Epidermal melanocyte (primary cell): ENCODE measurements at regions not wholly inside any gene's neighbourhood (a gene's known extent, or its start where the extent isn't known, plus 50 kb on each side); places are given as distances from the start of the nearest gene placed in this dataset.

Source experiments
- DNase-seq: peaks from one replicate; pipeline ENCODE4 v3.0.0; 2011; ENCODE audit warnings: low spot score; ENCODE audit not compliant: insufficient read length

GRCh38 chr11:109745996-109746625 is 324.1 kb downstream of the C11orf87 start:
- no peak for DNase-seq

- no peak for DNase-seq
Measured at GRCh38 chr11:109747839-109748238, 325.8 kb downstream of the C11orf87 start.

GRCh38 chr11:109749476-109749875 is 327.5 kb downstream of the C11orf87 start:
- no peak for DNase-seq

GRCh38 chr11:109750964-109751363 is 329.0 kb downstream of the C11orf87 start:
- no peak for DNase-seq

GRCh38 chr11:109752212-109752825 is 330.3 kb downstream of the C11orf87 start:
- DNase-seq, result no peak

GRCh38 chr11:109756521-109756920 is 334.5 kb downstream of the C11orf87 start:
- DNase-seq, result no peak

- no peak for DNase-seq
Measured at GRCh38 chr11:109756951-109757350, 335.0 kb downstream of the C11orf87 start.

- DNase-seq, result no peak
Measured at GRCh38 chr11:109762546-109762945, 330.6 kb upstream of the ZC3H12C start.

GRCh38 chr11:109765709-109766311 is 327.4 kb upstream of the ZC3H12C start:
- DNase-seq, result no peak

GRCh38 chr11:109769858-109770257 is 323.3 kb upstream of the ZC3H12C start:
- DNase-seq, result no peak

GRCh38 chr11:109770323-109770722 is 322.9 kb upstream of the ZC3H12C start:
- DNase-seq, result no peak

GRCh38 chr11:109772892-109773291 is 320.3 kb upstream of the ZC3H12C start:
- DNase-seq, result no peak

GRCh38 chr11:109775686-109776085 is 317.5 kb upstream of the ZC3H12C start:
- no peak for DNase-seq

GRCh38 chr11:109783014-109783413 is 310.2 kb upstream of the ZC3H12C start:
- DNase-seq, result no peak

GRCh38 chr11:109783840-109784239 is 309.4 kb upstream of the ZC3H12C start:
- no peak for DNase-seq

- no peak for DNase-seq
Measured at GRCh38 chr11:109784536-109784935, 308.7 kb upstream of the ZC3H12C start.

GRCh38 chr11:109785198-109785597 is 308.0 kb upstream of the ZC3H12C start:
- DNase-seq, result no peak

GRCh38 chr11:109785714-109786113 is 307.5 kb upstream of the ZC3H12C start:
- DNase-seq, result no peak

GRCh38 chr11:109788948-109789490 is 304.2 kb upstream of the ZC3H12C start:
- no peak for DNase-seq

- no peak for DNase-seq
Measured at GRCh38 chr11:109789901-109790300, 303.3 kb upstream of the ZC3H12C start.

GRCh38 chr11:109791337-109791736 is 301.9 kb upstream of the ZC3H12C start:
- no peak for DNase-seq

GRCh38 chr11:109794501-109794900 is 298.7 kb upstream of the ZC3H12C start:
- DNase-seq, result no peak

GRCh38 chr11:109795234-109795633 is 298.0 kb upstream of the ZC3H12C start:
- no peak for DNase-seq
